ENCODE measurements at regions not wholly inside any gene's neighbourhood (a gene's known extent, or its start where the extent isn't known, plus 50 kb on each side); places are given as distances from the start of the nearest gene placed in this dataset.

DNA sequence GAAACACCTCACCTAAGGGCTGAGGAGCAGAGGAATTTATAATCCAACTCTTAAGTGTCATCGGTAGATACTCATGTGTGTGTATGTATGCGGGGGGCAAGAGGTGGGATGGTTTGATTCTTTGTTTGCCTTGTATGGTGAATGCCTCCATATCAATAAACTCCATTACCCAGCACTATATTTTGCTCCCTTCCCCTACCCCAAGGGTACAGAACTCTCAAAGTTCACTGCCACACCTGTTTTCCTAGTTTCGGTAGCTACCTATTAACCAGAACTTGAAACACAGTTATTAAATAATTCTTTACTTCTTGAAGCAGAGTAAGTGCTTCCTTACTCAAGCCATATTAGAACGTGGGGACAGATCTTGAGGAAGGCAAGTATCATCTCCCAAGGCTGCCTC lies 400.8 kb upstream of the SUCLG2 start:
- TF ChIP-seq, protein P1, sequence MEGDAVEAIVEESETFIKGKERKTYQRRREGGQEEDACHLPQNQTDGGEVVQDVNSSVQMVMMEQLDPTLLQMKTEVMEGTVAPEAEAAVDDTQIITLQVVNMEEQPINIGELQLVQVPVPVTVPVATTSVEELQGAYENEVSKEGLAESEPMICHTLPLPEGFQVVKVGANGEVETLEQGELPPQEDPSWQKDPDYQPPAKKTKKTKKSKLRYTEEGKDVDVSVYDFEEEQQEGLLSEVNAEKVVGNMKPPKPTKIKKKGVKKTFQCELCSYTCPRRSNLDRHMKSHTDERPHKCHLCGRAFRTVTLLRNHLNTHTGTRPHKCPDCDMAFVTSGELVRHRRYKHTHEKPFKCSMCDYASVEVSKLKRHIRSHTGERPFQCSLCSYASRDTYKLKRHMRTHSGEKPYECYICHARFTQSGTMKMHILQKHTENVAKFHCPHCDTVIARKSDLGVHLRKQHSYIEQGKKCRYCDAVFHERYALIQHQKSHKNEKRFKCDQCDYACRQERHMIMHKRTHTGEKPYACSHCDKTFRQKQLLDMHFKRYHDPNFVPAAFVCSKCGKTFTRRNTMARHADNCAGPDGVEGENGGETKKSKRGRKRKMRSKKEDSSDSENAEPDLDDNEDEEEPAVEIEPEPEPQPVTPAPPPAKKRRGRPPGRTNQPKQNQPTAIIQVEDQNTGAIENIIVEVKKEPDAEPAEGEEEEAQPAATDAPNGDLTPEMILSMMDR (conservative IDR thresholded peaks at IDR 0.05; ENCODE audit: low read length) = no peak
- no peak for TF ChIP-seq EZH2phosphoT487 (IDR thresholded peaks at IDR 0.05; ENCODE audit: borderline replicate concordance, low read depth, low read length)
